HCT116 (cell line): ENCODE measurements at regions not wholly inside any gene's neighbourhood (a gene's known extent, or its start where the extent isn't known, plus 50 kb on each side); places are given as distances from the start of the nearest gene placed in this dataset.

Experiments used
- ATAC-seq: fragments of 200-7000 bp; cut with Tn5 transposase; 2 replicates; pipeline ENCODE4 v1.9.1; 2020; ENCODE audit warnings: mild to moderate bottlenecking, moderate library complexity
- BruUV-seq: library from RNA; stranded (reverse); fragments of 400-500 nt; replicated peaks from 2 replicates; lab custom pipeline; 2021; lab: Mats Ljungman, UMichigan
- CTCF ChIA-PET: fragments of 300-600 bp; sonication (Branson Sonifier 250); formaldehyde crosslinking; loops from one replicate; lab custom pipeline; 2021; ENCODE audit warnings: antibody characterized with exemption; lab: Charles Lee
- POLR2A ChIA-PET: fragments of 300-600, 350-600 bp; sonication (Branson Sonifier 250); formaldehyde crosslinking; loops from one replicate; lab custom pipeline; 2021; ENCODE audit warnings: antibody characterized with exemption; lab: Charles Lee
- RAD21 ChIA-PET, 2 experiments: fragments of 300-600 bp; sonication (Branson Sonifier 250); formaldehyde crosslinking; loops; one replicate each; lab custom pipeline; 2023; ENCODE audit warnings: low total read pairs in 2 of 2; ENCODE audit not compliant: uncharacterized antibody in 2 of 2, unreplicated experiment in 2 of 2, low non-redundant PET in 1 of 2; lab: Charles Lee
- DNase-seq: peaks from one replicate; pipeline ENCODE4 v3.0.0-alpha.2; 2010; ENCODE audit warnings: low read depth, low spot score
- H2AFZ ChIP-seq: fragments of 200-600 bp; shearing (Covaris generic), sonication (generic); 2 replicates; pipeline ENCODE4 v1.6.1; 2017; ENCODE audit warnings: low read depth, mixed run types, mixed read lengths, antibody characterized with exemption, low read length; ENCODE audit not compliant: poor library complexity, severe bottlenecking
- H3K27ac ChIP-seq: 2 replicates; pipeline ENCODE4 v1.5.1; 2012; ENCODE audit warnings: low read depth, low read length
- H3K27me3 ChIP-seq: fragments of 200-600 bp; sonication (generic); 2 replicates; pipeline ENCODE4 v1.6.1; 2016; ENCODE audit warnings: mixed run types, low read length, mixed read lengths; ENCODE audit not compliant: insufficient read depth
- H3K36me3 ChIP-seq, 2 experiments: fragments of 200-500 bp in 1 of 2; fragments of 200-600 bp in 1 of 2; sonication (Bioruptor generic) in 1 of 2; sonication (generic) in 1 of 2; 2 replicates each; pipeline versions ENCODE4 v1.5.1 to v1.6.1; 2014 to 2016; ENCODE audit warnings: low read length in 2 of 2, inconsistent platforms in 1 of 2, mixed read lengths in 1 of 2, mixed run types in 1 of 2; ENCODE audit not compliant: insufficient read depth in 2 of 2, control insufficient read depth in 1 of 2
- H3K4me1 ChIP-seq, 2 experiments: fragments of 200-600 bp in 1 of 2; sonication (generic) in 1 of 2; 2 replicates each; pipeline versions ENCODE4 v1.5.1 to v1.6.1; 2012 to 2017; ENCODE audit warnings: low read length in 2 of 2, inconsistent platforms in 1 of 2, mild to moderate bottlenecking in 1 of 2, mixed read lengths in 1 of 2, mixed run types in 1 of 2, moderate library complexity in 1 of 2; ENCODE audit not compliant: insufficient read depth in 2 of 2, control insufficient read depth in 1 of 2
- H3K4me2 ChIP-seq: fragments of 200-600 bp; sonication (generic); 2 replicates; pipeline ENCODE4 v1.6.1; 2017; ENCODE audit warnings: mixed run types, low read length, mixed read lengths
- H3K4me3 ChIP-seq, 2 experiments: fragments of 200-600 bp in 1 of 2; sonication (generic) in 1 of 2; replicated peaks in 1 of 2; 2 replicates each; pipeline ENCODE4 v1.5.1; 2011 to 2016; ENCODE audit warnings: low read length in 2 of 2, control low read depth in 1 of 2, low read depth in 1 of 2, mild to moderate bottlenecking in 1 of 2, mixed read lengths in 1 of 2, mixed run types in 1 of 2
- H3K79me2 ChIP-seq: fragments of 200-600 bp; sonication (generic); 2 replicates; pipeline ENCODE4 v1.6.1; 2017; ENCODE audit warnings: mild to moderate bottlenecking, mixed run types, low read length, moderate library complexity, mixed read lengths; ENCODE audit not compliant: insufficient read depth
- H3K9ac ChIP-seq: fragments of 200-600 bp; sonication (generic); 2 replicates; pipeline ENCODE4 v1.6.1; 2016; ENCODE audit warnings: low read length, mixed read lengths
- H3K9me2 ChIP-seq: fragments of 200-600 bp; sonication (generic), shearing (Covaris generic); 2 replicates; pipeline ENCODE4 v1.6.1; 2017; ENCODE audit warnings: mixed run types, mild to moderate bottlenecking, moderate library complexity; ENCODE audit not compliant: insufficient read depth
- H3K9me3 ChIP-seq, 2 experiments: fragments of 200-500 bp in 1 of 2; fragments of 200-600 bp in 1 of 2; sonication (Bioruptor generic) in 1 of 2; sonication (generic) in 1 of 2; 2 replicates each; pipeline ENCODE4 v1.6.1; 2014 to 2017; ENCODE audit warnings: low read length in 2 of 2, mixed read lengths in 2 of 2, inconsistent platforms in 1 of 2, low read depth in 1 of 2, mild to moderate bottlenecking in 1 of 2, mixed run types in 1 of 2, moderate library complexity in 1 of 2; ENCODE audit not compliant: control insufficient read depth in 1 of 2, insufficient read depth in 1 of 2
- H4K20me1 ChIP-seq: fragments of 200-600 bp; sonication (generic), shearing (Covaris generic); 2 replicates; pipeline ENCODE4 v1.6.1; 2017; ENCODE audit warnings: mixed run types, mild to moderate bottlenecking, moderate library complexity; ENCODE audit not compliant: insufficient read depth
- CBX3 ChIP-seq: IDR thresholded peaks from 2 replicates; pipeline ENCODE4 v1.6.1; 2012; ENCODE audit warnings: low read depth
- CEBPB ChIP-seq: IDR thresholded peaks from 2 replicates; pipeline ENCODE4 v1.6.1; 2012; ENCODE audit warnings: low read depth
- EGR1 ChIP-seq: IDR thresholded peaks from 2 replicates; pipeline ENCODE4 v1.6.1; 2012; ENCODE audit warnings: low read depth
- EZH2 ChIP-seq: fragments of 200-600 bp; sonication (generic); IDR thresholded peaks from 2 replicates; pipeline ENCODE4 v1.6.1; 2017; ENCODE audit warnings: antibody characterized with exemption, mixed run types
- EZH2phosphoT487 ChIP-seq: fragments of 200-600 bp; IDR thresholded peaks from 2 replicates; pipeline ENCODE4 v1.6.1; 2018; ENCODE audit warnings: antibody characterized with exemption, borderline replicate concordance
- FOSL1 ChIP-seq: IDR thresholded peaks from 2 replicates; pipeline ENCODE4 v1.6.1; 2012; ENCODE audit warnings: low read depth
- POLR2A ChIP-seq: IDR thresholded peaks from 2 replicates; pipeline ENCODE4 v1.7.0; 2011; ENCODE audit warnings: borderline replicate concordance; ENCODE audit not compliant: insufficient read depth, insufficient read length; ENCODE audit errors: extremely low read depth
- SIN3A ChIP-seq: IDR thresholded peaks from 2 replicates; pipeline ENCODE4 v1.6.1; 2012; ENCODE audit warnings: low read depth
- SP1 ChIP-seq: IDR thresholded peaks from 2 replicates; pipeline ENCODE4 v1.6.1; 2012; ENCODE audit warnings: low read depth
- TCF7L2 ChIP-seq: IDR thresholded peaks from 2 replicates; pipeline ENCODE4 v1.7.0; 2011; ENCODE audit warnings: borderline replicate concordance, inconsistent platforms; ENCODE audit not compliant: insufficient read depth, insufficient read length; ENCODE audit errors: extremely low read depth
- YY1 ChIP-seq: IDR thresholded peaks from 2 replicates; pipeline ENCODE4 v1.6.1; 2011; ENCODE audit warnings: low read length, low read depth, moderate library complexity, mild to moderate bottlenecking; ENCODE audit not compliant: insufficient replicate concordance; ENCODE audit errors: extremely low read depth
- ZFX ChIP-seq: fragments of 450-650 bp; IDR thresholded peaks from 2 replicates; pipeline ENCODE4 v1.6.1; 2017
- ZNF274 ChIP-seq: fragments of 200-500 bp; sonication (Bioruptor generic); IDR thresholded peaks from 2 replicates; pipeline ENCODE4 v1.6.1; 2014; ENCODE audit warnings: mild to moderate bottlenecking, low read depth, low read length, inconsistent platforms
- intact Hi-C: fragments of 100-400 bp; cut with micrococcal nuclease; formaldehyde crosslinking; loops from 2 replicates; pipeline ENCODE4 v1.10.0; 2022
- TF ChIP-seq, protein P1 (sequence below): IDR thresholded peaks from 2 replicates; pipeline ENCODE4 v1.6.1; 2011; ENCODE audit warnings: mild to moderate bottlenecking, low read length, moderate library complexity; ENCODE audit not compliant: insufficient replicate concordance; ENCODE audit errors: extremely low read depth
- TF ChIP-seq, protein P2 (sequence below), 3 experiments: fragments of 200-600 bp in 1 of 3; sonication (generic) in 1 of 3; IDR thresholded peaks in 2 of 3; conservative IDR thresholded peaks in 1 of 3; 2 replicates each; pipeline ENCODE4 v1.5.1; 2012 to 2017; ENCODE audit warnings: low read depth in 2 of 3, low read length in 2 of 3, antibody characterized with exemption in 1 of 3, borderline replicate concordance in 1 of 3, control low read depth in 1 of 3, mild to moderate bottlenecking in 1 of 3, mixed read lengths in 1 of 3, mixed run types in 1 of 3, moderate library complexity in 1 of 3; ENCODE audit not compliant: insufficient read depth in 1 of 3

DNA sequence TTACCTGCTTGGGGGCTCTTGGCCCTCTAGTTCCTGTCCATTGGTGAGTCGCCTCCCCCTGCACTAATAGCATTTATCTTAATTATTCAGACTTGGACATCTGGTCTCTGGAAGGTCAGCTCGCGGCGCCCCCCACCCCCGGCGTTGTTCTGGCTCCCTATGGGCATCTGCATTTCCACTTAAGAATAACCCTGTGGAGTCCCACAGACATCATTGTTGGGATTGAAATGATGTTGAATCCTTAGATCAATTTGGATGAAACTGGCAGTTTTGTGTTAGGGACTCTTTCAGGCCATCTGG, 313.8 kb upstream of the HS6ST1 start:
- ChIA-PET RAD21 (no interaction called here), POLR2A (no interaction called here), CTCF (no interaction called here)
- Histone ChIP-seq H3K27me3 (peaks cover 7% of the 10 kb centered on the region; the same call in 1 of the 2 replicates), H4K20me1 (no peaks in the 10 kb centered on the region), H3K4me1 (no peaks in the 10 kb centered on the region), H3K36me3 (no peaks in the 10 kb centered on the region), H3K4me2 (no peak overlapping the region), H3K9me2 (no peaks in the 10 kb centered on the region), H3K79me2 (no peaks in the 10 kb centered on the region), H3K9ac (no peak overlapping the region), H3K4me3 (no peak overlapping the region), H2AFZ (no peak overlapping the region), H3K27ac (no peak overlapping the region), H3K9me3 (no peaks in the 10 kb centered on the region)
- DNase-seq (no peak), ATAC-seq (no peak)
- no TSS peak for BruUV-seq
- no peak for TF ChIP-seq ZNF274
- no peak for TF ChIP-seq FOSL1
- TF ChIP-seq SP1 = no peak
- no peak for TF ChIP-seq YY1
- no peak for TF ChIP-seq SIN3A
- TF ChIP-seq POLR2A = no peak
- TF ChIP-seq EZH2 = no peak
- TF ChIP-seq, protein P1, sequence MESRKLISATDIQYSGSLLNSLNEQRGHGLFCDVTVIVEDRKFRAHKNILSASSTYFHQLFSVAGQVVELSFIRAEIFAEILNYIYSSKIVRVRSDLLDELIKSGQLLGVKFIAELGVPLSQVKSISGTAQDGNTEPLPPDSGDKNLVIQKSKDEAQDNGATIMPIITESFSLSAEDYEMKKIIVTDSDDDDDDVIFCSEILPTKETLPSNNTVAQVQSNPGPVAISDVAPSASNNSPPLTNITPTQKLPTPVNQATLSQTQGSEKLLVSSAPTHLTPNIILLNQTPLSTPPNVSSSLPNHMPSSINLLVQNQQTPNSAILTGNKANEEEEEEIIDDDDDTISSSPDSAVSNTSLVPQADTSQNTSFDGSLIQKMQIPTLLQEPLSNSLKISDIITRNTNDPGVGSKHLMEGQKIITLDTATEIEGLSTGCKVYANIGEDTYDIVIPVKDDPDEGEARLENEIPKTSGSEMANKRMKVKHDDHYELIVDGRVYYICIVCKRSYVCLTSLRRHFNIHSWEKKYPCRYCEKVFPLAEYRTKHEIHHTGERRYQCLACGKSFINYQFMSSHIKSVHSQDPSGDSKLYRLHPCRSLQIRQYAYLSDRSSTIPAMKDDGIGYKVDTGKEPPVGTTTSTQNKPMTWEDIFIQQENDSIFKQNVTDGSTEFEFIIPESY = no peak
- no peak for TF ChIP-seq EGR1
- TF ChIP-seq CBX3 = no peak
- TF ChIP-seq ZFX = no peak
- TF ChIP-seq, protein P2, sequence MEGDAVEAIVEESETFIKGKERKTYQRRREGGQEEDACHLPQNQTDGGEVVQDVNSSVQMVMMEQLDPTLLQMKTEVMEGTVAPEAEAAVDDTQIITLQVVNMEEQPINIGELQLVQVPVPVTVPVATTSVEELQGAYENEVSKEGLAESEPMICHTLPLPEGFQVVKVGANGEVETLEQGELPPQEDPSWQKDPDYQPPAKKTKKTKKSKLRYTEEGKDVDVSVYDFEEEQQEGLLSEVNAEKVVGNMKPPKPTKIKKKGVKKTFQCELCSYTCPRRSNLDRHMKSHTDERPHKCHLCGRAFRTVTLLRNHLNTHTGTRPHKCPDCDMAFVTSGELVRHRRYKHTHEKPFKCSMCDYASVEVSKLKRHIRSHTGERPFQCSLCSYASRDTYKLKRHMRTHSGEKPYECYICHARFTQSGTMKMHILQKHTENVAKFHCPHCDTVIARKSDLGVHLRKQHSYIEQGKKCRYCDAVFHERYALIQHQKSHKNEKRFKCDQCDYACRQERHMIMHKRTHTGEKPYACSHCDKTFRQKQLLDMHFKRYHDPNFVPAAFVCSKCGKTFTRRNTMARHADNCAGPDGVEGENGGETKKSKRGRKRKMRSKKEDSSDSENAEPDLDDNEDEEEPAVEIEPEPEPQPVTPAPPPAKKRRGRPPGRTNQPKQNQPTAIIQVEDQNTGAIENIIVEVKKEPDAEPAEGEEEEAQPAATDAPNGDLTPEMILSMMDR (IDR thresholded peaks at IDR 0.05 in 2 of 3, conservative IDR thresholded peaks at IDR 0.05 in 1 of 3; ENCODE audit: borderline replicate concordance in 1 of 3, insufficient read depth in 1 of 3, low read depth in 2 of 3, low read length in 2 of 3) = no peak
- TF ChIP-seq EZH2phosphoT487 = no peak
- no peak for TF ChIP-seq CEBPB
- no peak for TF ChIP-seq TCF7L2
- intact Hi-C loops = no loop called here
